ENCODE measurements at regions not wholly inside any gene's neighbourhood (a gene's known extent, or its start where the extent isn't known, plus 50 kb on each side); places are given as distances from the start of the nearest gene placed in this dataset.

- no peak overlapping the region for H3K4me3 Mint-ChIP-seq
- H3K27ac Mint-ChIP-seq: no peak overlapping the region
- no peak for TF ChIP-seq CTCF (IDR thresholded peaks at IDR 0.05)
- DNase-seq (no peak), ATAC-seq (no peak)
- ChIA-PET CTCF (no interaction called here), POLR2A (no interaction called here)
- H3K27me3 Mint-ChIP-seq: peaks cover 4% of the 10 kb centered on the region
- intact Hi-C loops (cut with micrococcal nuclease): no loop called here
- H3K4me1 Mint-ChIP-seq (ENCODE audit: low read depth): no peaks in the 10 kb centered on the region
- H3K36me3 Mint-ChIP-seq (ENCODE audit: low read depth): no peaks in the 10 kb centered on the region
- H3K9me3 Mint-ChIP-seq: no peaks in the 10 kb centered on the region
Observed at GRCh38 chr10:130875897-130876472, 435.5 kb downstream of the TCERG1L start.

- ChIA-PET CTCF (no interaction called here), POLR2A (no interaction called here)
- ATAC-seq (no peak), DNase-seq (no peak)
- Mint-ChIP-seq H3K36me3 (ENCODE audit: low read depth) (no peaks in the 10 kb centered on the region), H3K27me3 (peaks cover 1% of the 10 kb centered on the region), H3K27ac (no peak overlapping the region), H3K9me3 (no peaks in the 10 kb centered on the region), H3K4me3 (no peak overlapping the region), H3K4me1 (ENCODE audit: low read depth) (no peaks in the 10 kb centered on the region)
- intact Hi-C loops (cut with micrococcal nuclease): no loop called here
- TF ChIP-seq CTCF (IDR thresholded peaks at IDR 0.05): no peak
Observed at GRCh38 chr10:130877126-130877525, 434.4 kb downstream of the TCERG1L start.

GRCh38 chr10:130878131-130878530 is 433.4 kb downstream of the TCERG1L start:
- no peak overlapping the region for H3K27ac Mint-ChIP-seq
- no peak for ATAC-seq
- ChIA-PET POLR2A (no interaction called here), CTCF (no interaction called here)
- intact Hi-C loops (cut with micrococcal nuclease): no loop called here
- TF ChIP-seq CTCF (IDR thresholded peaks at IDR 0.05): no peak
- no peak for DNase-seq
- no peaks in the 10 kb centered on the region for H3K9me3 Mint-ChIP-seq
- no peaks in the 10 kb centered on the region for H3K4me1 Mint-ChIP-seq (ENCODE audit: low read depth)
- H3K36me3 Mint-ChIP-seq (ENCODE audit: low read depth): no peaks in the 10 kb centered on the region
- H3K4me3 Mint-ChIP-seq: no peak overlapping the region
- H3K27me3 Mint-ChIP-seq: peaks cover 1% of the 10 kb centered on the region

GRCh38 chr10:130882906-130883305 is 428.6 kb downstream of the TCERG1L start:
- DNase-seq (no peak), ATAC-seq (no peak)
- Mint-ChIP-seq H3K27ac (no peak overlapping the region), H3K9me3 (no peaks in the 10 kb centered on the region), H3K27me3 (peaks cover 5% of the 10 kb centered on the region), H3K36me3 (ENCODE audit: low read depth) (no peaks in the 10 kb centered on the region), H3K4me1 (ENCODE audit: low read depth) (no peaks in the 10 kb centered on the region), H3K4me3 (no peak overlapping the region)
- ChIA-PET CTCF (interaction anchor here (1.4 kb wide), 1 partner anchor 27 kb away, joined by 3 read pairs; no protein-coding TSS in a partner anchor), POLR2A (no interaction called here)
- intact Hi-C loops (cut with micrococcal nuclease): no loop called here
- TF ChIP-seq CTCF (IDR thresholded peaks at IDR 0.05): no peak

- Mint-ChIP-seq H3K27ac (no peak overlapping the region), H3K9me3 (no peaks in the 10 kb centered on the region), H3K36me3 (ENCODE audit: low read depth) (no peaks in the 10 kb centered on the region), H3K27me3 (peaks cover 5% of the 10 kb centered on the region), H3K4me3 (no peak overlapping the region), H3K4me1 (ENCODE audit: low read depth) (no peaks in the 10 kb centered on the region)
- ATAC-seq: no peak
- CTCF ChIA-PET: no interaction called here
- DNase-seq: no peak
- TF ChIP-seq CTCF (IDR thresholded peaks at IDR 0.05): no peak
- intact Hi-C loops (cut with micrococcal nuclease): no loop called here
- POLR2A ChIA-PET: no interaction called here
Observed at GRCh38 chr10:130884456-130884855, 427.1 kb downstream of the TCERG1L start.

Data from activated CD8-positive, alpha-beta T cell treated with anti-CD3 and anti-CD28 coated beads for 36 hours (primary cell).